H4 (cell line): ENCODE measurements at regions not wholly inside any gene's neighbourhood (a gene's known extent, or its start where the extent isn't known, plus 50 kb on each side); places are given as distances from the start of the nearest gene placed in this dataset.
A peak's percentile ranks its signal among the peaks of the same experiment; 100 is the strongest.
"Not testable (repeated sequence)": the region's sequence is repeated elsewhere in the genome, so short reads cannot be mapped to it uniquely, and the experiment has no call there.

Source experiments
- DNase-seq: peaks from one replicate; pipeline ENCODE4 v3.0.0-alpha.2; 2015; ENCODE audit warnings: low spot score

DNA sequence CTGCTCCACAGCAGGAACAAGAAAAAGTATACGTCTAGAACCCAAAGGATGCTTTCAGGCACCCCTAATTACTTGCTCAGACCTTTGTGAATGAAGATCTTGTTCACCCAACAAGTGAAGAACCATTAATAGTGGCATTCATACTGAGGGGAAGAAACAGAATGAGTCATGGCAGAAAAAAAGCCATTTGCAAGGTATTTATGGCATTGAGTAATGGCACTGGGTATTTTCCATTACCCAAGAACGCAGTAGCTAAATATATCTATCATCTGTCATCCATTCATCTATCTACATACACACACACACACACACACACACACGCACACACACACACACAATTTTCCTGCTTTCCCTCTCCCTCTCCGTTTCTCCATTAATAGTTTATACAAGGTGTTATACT, 56.4 kb upstream of the XIRP2 start:
- no peak for DNase-seq

DNA sequence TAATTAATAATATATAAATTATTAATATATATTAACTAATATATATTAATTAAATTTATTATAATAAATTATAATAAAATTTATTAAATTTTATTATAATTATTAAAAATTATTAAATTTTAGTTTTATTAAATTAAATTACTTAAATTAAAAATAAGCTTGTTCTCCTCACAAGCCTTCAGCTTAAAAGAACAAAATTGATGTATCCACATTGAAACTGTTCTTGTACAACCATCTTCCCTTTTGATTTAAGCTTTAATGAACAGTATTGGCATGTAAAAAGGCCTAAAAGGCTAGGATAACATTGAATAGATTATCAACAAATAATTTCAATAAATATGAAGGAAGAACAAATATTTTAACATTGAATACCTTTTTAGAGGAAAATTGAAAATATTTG, 62.4 kb upstream of the XIRP2 start:
- DNase-seq: no peak

DNA sequence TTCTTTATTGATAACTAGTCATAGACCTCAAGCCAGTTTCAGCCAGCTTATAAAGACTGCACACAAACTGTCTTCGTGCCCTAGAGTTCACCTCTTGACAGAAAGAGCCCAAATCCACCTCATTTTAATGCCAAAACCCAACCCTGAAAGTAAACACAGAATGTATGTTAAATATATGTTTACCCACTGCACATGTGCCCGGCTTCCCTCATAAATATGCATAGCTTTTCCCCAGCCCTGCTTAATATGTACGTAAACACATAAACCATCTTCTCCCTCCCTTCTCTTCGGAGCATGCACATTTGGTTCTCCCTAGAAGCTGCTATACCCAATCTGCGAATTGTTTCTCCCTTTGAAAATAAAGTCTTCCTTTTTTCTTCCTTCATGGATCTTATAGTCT, 73.9 kb upstream of the XIRP2 start:
- no peak for DNase-seq

DNA sequence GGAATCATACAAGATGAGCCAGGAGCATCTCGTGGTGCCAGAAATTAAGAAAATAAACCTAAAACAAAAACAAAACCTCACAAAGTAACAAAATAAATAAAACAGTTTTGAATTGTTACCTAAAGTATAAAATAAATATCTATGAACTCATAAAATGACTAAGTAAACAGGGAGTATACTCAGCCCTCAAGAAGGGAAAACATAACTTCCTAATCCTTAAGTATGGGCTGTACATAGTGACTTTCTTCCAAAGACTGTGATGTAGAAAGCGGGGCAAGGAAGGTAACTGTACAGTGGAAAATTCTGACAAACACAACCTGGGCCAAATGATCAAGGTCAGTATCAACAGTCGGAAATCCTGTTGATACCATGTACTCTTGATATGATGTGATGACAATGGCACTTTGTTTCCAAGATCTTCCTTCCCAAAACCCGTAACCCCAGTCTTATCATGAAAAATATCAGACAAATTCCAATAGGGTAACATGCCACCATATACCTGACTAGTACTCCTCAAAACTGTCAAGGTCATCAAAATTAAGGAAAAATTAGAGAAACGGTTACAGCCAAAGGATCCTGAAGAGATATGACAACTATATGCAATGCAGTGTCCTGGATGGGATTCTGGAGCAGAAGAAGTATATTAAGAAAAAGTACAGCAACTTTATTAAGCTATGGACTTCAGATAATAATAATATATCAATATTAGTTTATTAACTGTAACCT, 76.0 kb upstream of the XIRP2 start:
- no peak for DNase-seq

GRCh38 chr2:166805753-166806152, 82.5 kb upstream of the XIRP2 start:
- no peak for DNase-seq

DNA sequence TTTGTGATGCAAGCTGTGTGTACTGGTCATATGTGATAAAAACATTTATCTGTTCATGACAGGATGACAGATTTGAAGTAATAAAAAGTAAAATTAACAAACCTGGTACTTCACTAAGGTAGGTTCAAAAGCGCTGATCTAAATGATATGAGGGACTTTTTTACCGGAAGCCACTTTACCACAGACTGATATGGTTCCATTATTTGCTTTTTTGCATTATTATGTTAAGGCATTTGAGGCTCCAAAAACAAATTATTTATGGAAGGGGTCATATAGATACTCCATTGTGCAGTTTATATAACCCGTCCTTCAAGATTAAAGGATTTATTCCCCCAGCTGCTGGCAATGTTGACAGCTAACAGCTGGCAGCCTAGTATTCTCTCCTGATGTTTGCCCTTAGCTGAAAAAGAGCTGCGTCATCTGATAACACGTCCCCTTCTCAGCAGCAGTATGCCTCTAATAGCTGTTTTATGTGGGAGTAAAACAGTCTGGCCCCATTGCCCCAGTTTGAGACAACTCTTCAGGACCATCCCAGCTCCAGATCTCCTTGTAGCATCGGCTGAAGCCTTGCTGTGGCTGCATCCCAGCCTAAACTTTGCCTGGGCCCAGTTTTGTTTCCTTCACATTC, 84.8 kb upstream of the XIRP2 start:
- peak; percentile 6 for DNase-seq

- DNase-seq: no peak
Measured at GRCh38 chr2:166802475-166802874, 85.8 kb upstream of the XIRP2 start.

GRCh38 chr2:166792808-166793207, 95.5 kb upstream of the XIRP2 start:
- DNase-seq: no peak

GRCh38 chr2:166786707-166787106, 101.6 kb upstream of the XIRP2 start:
- no peak for DNase-seq

GRCh38 chr2:166784296-166784946, 103.9 kb upstream of the XIRP2 start:
- no peak for DNase-seq

GRCh38 chr2:166775176-166775575, 113.1 kb upstream of the XIRP2 start:
- DNase-seq: no peak

GRCh38 chr2:166773308-166773949, 114.9 kb upstream of the XIRP2 start:
- no peak for DNase-seq

DNA sequence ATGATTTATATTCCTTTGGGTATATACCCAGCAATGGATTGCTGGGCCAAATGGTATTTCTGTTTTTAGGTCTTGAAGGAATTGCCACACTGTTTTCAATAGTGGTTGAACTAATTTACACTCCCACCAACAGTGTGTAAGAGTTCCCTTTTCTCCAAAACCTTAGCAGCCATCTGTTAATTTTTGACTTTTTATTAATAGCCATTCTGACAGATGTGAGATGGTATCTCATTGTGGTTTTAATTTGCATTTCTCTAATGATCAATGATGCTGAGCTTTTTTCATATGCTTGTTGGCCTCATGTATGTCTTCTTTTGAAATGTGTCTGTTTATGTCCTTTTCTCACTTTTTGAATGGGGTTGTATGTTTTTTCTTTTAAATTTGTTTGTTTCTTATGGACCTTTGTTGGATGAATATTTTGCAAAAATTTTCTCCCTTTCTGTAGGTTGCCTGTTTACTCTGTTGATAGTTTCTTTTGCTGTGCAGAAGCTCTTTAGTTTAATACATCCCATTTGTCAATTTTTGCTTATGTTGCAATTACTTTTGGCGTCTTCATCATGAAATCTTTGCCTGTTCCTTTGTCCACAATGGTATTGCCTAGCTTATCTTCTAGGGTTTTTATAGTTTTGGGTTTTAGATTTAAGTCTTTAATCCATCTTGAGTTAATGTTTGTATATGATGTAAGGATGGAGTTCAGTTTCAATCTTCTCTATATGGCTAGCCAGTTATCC, 119.7 kb upstream of the XIRP2 start:
- DNase-seq: no peak

GRCh38 chr2:166766769-166767322, 121.4 kb upstream of the XIRP2 start:
- not testable (repeated sequence) for DNase-seq

DNA sequence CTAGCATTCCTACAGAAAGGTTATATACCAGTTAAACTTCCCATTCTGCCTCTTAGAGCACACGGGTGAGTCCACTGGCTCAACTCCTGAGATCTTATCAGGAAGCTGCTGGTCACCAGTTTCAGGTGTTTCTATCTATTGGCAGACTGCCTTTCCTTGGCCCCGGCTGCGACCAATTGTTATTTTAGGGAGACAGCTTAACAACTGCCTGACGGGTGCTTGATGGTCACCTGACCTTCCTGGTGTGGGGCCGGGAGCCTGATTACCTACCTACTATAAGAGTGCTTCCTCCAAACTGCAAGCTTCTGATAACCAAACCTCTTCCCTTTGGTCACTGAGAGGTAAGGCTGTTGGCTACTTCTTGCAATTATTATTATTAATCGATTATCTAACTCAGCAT, 122.1 kb upstream of the XIRP2 start:
- DNase-seq: no peak

DNA sequence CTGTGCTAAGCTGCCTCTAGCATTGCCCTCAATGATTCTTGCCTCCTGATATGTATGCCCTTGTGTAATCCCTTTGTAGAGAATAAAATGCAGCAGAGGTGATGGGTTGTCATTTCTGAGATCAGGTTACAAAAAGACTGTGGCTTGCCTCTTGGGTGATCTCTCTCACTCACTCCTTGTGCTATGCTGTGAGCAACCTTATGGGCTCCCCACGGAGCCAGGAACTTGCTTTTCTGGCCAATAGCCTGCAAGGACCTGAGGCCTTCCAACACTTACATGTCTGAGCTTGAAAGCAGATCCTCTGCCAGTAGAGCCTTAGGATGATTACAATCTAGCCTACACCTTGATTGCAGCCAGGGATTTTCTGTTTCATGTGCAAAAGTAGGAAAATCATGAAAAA, 123.1 kb upstream of the XIRP2 start:
- no peak for DNase-seq

DNA sequence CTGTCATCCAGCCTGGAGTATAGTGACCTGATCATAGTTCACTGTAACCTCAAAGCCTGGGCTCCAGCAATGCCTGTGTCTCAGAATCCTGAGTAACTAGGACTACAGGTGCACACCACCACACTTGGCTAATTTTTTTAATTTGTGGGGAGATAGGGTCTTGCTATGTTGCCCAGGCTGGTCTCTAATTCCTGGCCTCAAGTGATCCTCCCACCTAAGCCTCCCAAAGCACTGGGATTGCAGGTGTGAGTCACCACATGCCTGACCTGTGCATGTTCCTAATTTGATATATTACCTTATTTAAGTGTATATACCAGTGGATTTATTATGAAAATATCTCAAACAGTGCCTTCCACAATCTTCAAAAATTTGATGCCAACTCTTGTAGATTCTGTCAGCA, 123.6 kb upstream of the XIRP2 start:
- no peak for DNase-seq

DNA sequence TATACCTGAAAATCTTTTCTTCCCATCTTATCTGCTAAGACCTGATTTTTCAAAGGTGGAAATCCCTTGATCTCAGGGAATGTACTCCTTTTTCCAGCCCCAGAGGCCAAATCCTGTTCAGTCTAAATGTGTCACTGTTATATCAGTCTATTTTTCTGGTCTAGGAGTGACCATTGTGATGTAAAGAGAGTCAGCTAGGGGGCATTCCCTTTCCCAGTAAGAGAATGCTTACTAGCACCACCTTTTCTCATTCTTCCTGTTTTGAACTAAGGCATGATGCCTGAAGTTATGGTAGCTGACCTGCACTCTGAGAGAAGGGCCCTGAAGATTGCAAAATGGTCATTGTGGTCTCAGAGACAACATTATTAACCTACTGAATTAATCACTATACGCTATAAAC, 124.1 kb upstream of the XIRP2 start:
- no peak for DNase-seq

DNA sequence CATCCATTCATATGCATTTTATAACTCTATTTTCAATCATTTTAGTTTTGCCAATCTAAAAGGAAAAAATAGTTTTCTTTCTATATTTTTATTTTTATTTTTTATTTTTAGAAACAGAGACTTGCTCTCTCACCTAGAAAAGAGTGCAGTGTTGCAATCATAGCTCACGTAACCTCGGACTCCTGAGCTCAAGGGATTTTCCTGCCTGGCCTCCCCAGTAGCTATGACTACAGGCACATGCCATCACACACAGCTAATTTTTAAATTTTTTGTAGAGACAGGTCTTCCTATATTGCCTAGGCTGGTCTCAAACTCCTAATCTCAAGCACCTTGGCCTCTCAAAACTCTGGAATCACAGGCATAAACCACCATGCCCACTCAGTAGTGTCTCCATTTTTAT, 125.5 kb upstream of the XIRP2 start:
- no peak for DNase-seq

GRCh38 chr2:166758956-166759355, 129.3 kb upstream of the XIRP2 start:
- DNase-seq: no peak

- DNase-seq: no peak
Measured at GRCh38 chr2:166750624-166751023, 137.7 kb upstream of the XIRP2 start.

GRCh38 chr2:166744117-166744516, 144.2 kb upstream of the XIRP2 start:
- not testable (repeated sequence) for DNase-seq
